ENCODE measurements at regions not wholly inside any gene's neighbourhood (a gene's known extent, or its start where the extent isn't known, plus 50 kb on each side); places are given as distances from the start of the nearest gene placed in this dataset.

GRCh38 chr6:81562169-81562568 is 190.3 kb downstream of the TENT5A start:
- TF ChIP-seq CTCF (IDR thresholded peaks at IDR 0.05): no peak

GRCh38 chr6:81561731-81562130 is 190.8 kb downstream of the TENT5A start:
- no peak for TF ChIP-seq CTCF (IDR thresholded peaks at IDR 0.05)

GRCh38 chr6:81561071-81561564 is 191.4 kb downstream of the TENT5A start:
- no peak for TF ChIP-seq CTCF (IDR thresholded peaks at IDR 0.05)

GRCh38 chr6:81557811-81558210 is 194.7 kb downstream of the TENT5A start:
- no peak for TF ChIP-seq CTCF (IDR thresholded peaks at IDR 0.05)

- no peak for TF ChIP-seq CTCF (IDR thresholded peaks at IDR 0.05)
Observed at GRCh38 chr6:81556551-81556950, 195.9 kb downstream of the TENT5A start.

GRCh38 chr6:81553216-81553615 is 199.3 kb downstream of the TENT5A start:
- TF ChIP-seq CTCF (IDR thresholded peaks at IDR 0.05): no peak

- no peak for TF ChIP-seq CTCF (IDR thresholded peaks at IDR 0.05)
Observed at GRCh38 chr6:81552644-81553043, 199.8 kb downstream of the TENT5A start.

- TF ChIP-seq CTCF (IDR thresholded peaks at IDR 0.05): no peak
Observed at GRCh38 chr6:81547149-81547548, 205.3 kb downstream of the TENT5A start.
